ENCODE measurements at regions not wholly inside any gene's neighbourhood (a gene's known extent, or its start where the extent isn't known, plus 50 kb on each side); places are given as distances from the start of the nearest gene placed in this dataset.

GRCh38 chr5:74130155-74130897 is 504.3 kb downstream of the ARHGEF28 start:
- Histone ChIP-seq H3K27ac (ENCODE audit: extremely low read depth, low read depth, low read length) (no peak overlapping the region), H3K36me3 (ENCODE audit: control insufficient read depth in 2 of 2, insufficient read depth in 1 of 2, low read length in 2 of 2) (no peaks in the 10 kb centered on the region), H3K4me3 (ENCODE audit: low read depth, low read length) (no peak overlapping the region), H3K4me1 (ENCODE audit: control insufficient read depth, insufficient read depth, low read length) (peaks cover 9% of the 10 kb centered on the region), H3K9me3 (ENCODE audit: control insufficient read depth, insufficient read depth, low read depth, low read length) (no peaks in the 10 kb centered on the region)
- no peak for TF ChIP-seq ZNF324 (tag by site-specific recombination; IDR thresholded peaks at IDR 0.05)
- ChIA-PET CTCF (interaction anchor here (1.5 kb wide), 1 partner anchor 82 kb away, joined by 4 read pairs; no protein-coding TSS in a partner anchor), POLR2A (no interaction called here)

DNA sequence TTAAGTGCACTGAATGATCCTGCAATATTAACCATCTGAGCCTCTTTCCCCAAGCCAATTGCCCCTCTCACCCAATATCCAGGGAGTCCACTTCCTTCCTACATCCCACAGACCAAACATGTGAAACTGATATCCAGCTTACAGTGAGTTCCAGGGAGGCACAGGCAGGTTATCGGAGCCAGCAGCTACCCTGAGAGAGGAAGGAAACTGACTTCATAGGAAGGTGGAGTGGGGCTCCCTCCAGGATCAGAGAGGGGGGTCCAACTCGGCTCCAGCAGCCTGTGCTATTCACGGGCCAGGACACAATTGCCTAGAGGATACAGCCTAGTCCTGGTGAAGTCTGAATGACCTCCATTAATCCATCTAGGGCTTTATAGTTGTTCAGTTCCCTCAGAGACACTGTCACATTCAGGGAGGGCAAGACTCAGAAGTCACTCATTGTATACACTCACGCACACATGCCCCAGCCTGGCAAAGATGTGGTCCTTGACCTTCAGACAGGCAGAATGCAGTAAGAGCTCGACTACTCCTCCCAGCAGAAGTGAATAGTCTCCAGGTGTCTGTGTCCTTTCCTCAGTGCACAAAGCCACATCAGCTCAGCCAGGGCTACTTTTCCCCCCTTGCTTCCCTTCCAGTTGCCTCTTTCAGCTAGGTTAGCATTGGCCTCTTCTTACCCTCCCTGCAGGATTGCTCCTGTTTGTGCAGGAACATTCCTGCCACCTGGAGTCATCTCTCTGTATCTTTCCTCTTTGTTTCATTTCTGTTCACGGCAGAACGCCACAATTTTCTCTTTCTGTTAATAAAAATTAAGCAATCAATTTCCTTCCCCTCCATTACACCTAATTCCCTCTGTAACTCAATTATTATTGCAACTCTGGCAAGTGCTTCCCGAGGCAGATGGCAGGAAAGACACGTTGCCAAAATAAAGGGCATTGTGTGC is 501.7 kb downstream of the ARHGEF28 start:
- Histone ChIP-seq H3K4me1 (ENCODE audit: control insufficient read depth, insufficient read depth, low read length) (peaks cover 11% of the 10 kb centered on the region), H3K27ac (ENCODE audit: extremely low read depth, low read depth, low read length) (no peak overlapping the region), H3K4me3 (ENCODE audit: low read depth, low read length) (no peak overlapping the region), H3K36me3 (ENCODE audit: control insufficient read depth in 2 of 2, insufficient read depth in 1 of 2, low read length in 2 of 2) (no peaks in the 10 kb centered on the region), H3K9me3 (ENCODE audit: control insufficient read depth, insufficient read depth, low read depth, low read length) (no peaks in the 10 kb centered on the region)
- POLR2A ChIA-PET = no interaction called here
- CTCF ChIA-PET = interaction anchor here (0.6 to 0.8 kb wide), 4 partner anchors 8 to 266 kb away, joined by 3 to 4 read pairs (median 4); no protein-coding TSS in a partner anchor
- TF ChIP-seq ZBTB8A (tag by site-specific recombination; IDR thresholded peaks at IDR 0.05) = no peak
- no peak for TF ChIP-seq ZBTB1 (tag by site-specific recombination; IDR thresholded peaks at IDR 0.05)
- TF ChIP-seq, protein P1, sequence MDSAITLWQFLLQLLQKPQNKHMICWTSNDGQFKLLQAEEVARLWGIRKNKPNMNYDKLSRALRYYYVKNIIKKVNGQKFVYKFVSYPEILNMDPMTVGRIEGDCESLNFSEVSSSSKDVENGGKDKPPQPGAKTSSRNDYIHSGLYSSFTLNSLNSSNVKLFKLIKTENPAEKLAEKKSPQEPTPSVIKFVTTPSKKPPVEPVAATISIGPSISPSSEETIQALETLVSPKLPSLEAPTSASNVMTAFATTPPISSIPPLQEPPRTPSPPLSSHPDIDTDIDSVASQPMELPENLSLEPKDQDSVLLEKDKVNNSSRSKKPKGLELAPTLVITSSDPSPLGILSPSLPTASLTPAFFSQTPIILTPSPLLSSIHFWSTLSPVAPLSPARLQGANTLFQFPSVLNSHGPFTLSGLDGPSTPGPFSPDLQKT (IDR thresholded peaks at IDR 0.05; ENCODE audit: borderline replicate concordance, low read depth, low read length) = no peak
- no peak for TF ChIP-seq ZNF292 (tag by site-specific recombination; IDR thresholded peaks at IDR 0.05; ENCODE audit: borderline replicate concordance, low read depth)
- TF ChIP-seq ZNF654 (tag by site-specific recombination; IDR thresholded peaks at IDR 0.05; ENCODE audit: low read depth) = peak; percentile 20; the same call in 1 of the 2 replicates
- no peak for TF ChIP-seq ZNF433 (tag by site-specific recombination; IDR thresholded peaks at IDR 0.05; ENCODE audit: low read depth)
- no peak for TF ChIP-seq ZFP69B (tag by site-specific recombination; IDR thresholded peaks at IDR 0.05)
- TF ChIP-seq INSM2 (tag by site-specific recombination; IDR thresholded peaks at IDR 0.05) = no peak
- no peak for TF ChIP-seq SP7 (tag by site-specific recombination; IDR thresholded peaks at IDR 0.05)
- TF ChIP-seq, protein P2, sequence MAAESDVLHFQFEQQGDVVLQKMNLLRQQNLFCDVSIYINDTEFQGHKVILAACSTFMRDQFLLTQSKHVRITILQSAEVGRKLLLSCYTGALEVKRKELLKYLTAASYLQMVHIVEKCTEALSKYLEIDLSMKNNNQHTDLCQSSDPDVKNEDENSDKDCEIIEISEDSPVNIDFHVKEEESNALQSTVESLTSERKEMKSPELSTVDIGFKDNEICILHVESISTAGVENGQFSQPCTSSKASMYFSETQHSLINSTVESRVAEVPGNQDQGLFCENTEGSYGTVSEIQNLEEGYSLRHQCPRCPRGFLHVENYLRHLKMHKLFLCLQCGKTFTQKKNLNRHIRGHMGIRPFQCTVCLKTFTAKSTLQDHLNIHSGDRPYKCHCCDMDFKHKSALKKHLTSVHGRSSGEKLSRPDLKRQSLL (tag by site-specific recombination; IDR thresholded peaks at IDR 0.05) = no peak
- no peak for TF ChIP-seq HOXD13 (CRISPR knock-in tag; IDR thresholded peaks at IDR 0.05; ENCODE audit: borderline replicate concordance)
- TF ChIP-seq SCRT2 (tag by site-specific recombination; IDR thresholded peaks at IDR 0.05) = no peak
- no peak for TF ChIP-seq ZBTB7A (tag by site-specific recombination; IDR thresholded peaks at IDR 0.05; ENCODE audit: low read depth)
- peak; percentile 75; the same call in 1 of the 2 replicates for TF ChIP-seq CTCF (tag by site-specific recombination; IDR thresholded peaks at IDR 0.05)
- TF ChIP-seq, protein P3, sequence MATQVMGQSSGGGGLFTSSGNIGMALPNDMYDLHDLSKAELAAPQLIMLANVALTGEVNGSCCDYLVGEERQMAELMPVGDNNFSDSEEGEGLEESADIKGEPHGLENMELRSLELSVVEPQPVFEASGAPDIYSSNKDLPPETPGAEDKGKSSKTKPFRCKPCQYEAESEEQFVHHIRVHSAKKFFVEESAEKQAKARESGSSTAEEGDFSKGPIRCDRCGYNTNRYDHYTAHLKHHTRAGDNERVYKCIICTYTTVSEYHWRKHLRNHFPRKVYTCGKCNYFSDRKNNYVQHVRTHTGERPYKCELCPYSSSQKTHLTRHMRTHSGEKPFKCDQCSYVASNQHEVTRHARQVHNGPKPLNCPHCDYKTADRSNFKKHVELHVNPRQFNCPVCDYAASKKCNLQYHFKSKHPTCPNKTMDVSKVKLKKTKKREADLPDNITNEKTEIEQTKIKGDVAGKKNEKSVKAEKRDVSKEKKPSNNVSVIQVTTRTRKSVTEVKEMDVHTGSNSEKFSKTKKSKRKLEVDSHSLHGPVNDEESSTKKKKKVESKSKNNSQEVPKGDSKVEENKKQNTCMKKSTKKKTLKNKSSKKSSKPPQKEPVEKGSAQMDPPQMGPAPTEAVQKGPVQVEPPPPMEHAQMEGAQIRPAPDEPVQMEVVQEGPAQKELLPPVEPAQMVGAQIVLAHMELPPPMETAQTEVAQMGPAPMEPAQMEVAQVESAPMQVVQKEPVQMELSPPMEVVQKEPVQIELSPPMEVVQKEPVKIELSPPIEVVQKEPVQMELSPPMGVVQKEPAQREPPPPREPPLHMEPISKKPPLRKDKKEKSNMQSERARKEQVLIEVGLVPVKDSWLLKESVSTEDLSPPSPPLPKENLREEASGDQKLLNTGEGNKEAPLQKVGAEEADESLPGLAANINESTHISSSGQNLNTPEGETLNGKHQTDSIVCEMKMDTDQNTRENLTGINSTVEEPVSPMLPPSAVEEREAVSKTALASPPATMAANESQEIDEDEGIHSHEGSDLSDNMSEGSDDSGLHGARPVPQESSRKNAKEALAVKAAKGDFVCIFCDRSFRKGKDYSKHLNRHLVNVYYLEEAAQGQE (tag by site-specific recombination; IDR thresholded peaks at IDR 0.05) = no peak
- TF ChIP-seq REPIN1 (tag by site-specific recombination; IDR thresholded peaks at IDR 0.05; ENCODE audit: low read depth) = no peak
- TF ChIP-seq ZNF398 (tag by site-specific recombination; IDR thresholded peaks at IDR 0.05) = 0 out of 2 replicates have a peak, but pooled peaks have one; percentile 9
- TF ChIP-seq KLF9 (tag by site-specific recombination; IDR thresholded peaks at IDR 0.05; ENCODE audit: low read depth) = no peak
- no peak for TF ChIP-seq ZNF404 (tag by site-specific recombination; IDR thresholded peaks at IDR 0.05)

Data from HEK293 (cell line).